Astrocyte of the spinal cord (primary cell): ENCODE measurements at regions not wholly inside any gene's neighbourhood (a gene's known extent, or its start where the extent isn't known, plus 50 kb on each side); places are given as distances from the start of the nearest gene placed in this dataset.
A peak's percentile ranks its signal among the peaks of the same experiment; 100 is the strongest.

Experiments
- DNase-seq: peaks from one replicate; pipeline ENCODE4 v3.0.0; 2011; ENCODE audit warnings: low read depth, low spot score
- H3K4me3 ChIP-seq: 2 replicates; pipeline ENCODE4 v1.5.1; 2011; ENCODE audit warnings: low read depth, mild to moderate bottlenecking, low read length, moderate library complexity
- CTCF ChIP-seq: IDR thresholded peaks from 2 replicates; pipeline ENCODE4 v1.5.1; 2012; ENCODE audit warnings: low read depth, mild to moderate bottlenecking, low read length, inconsistent platforms
- in situ Hi-C: cut with HindIII; loops from 2 replicates; pipeline ENCODE4 v1.10.0; 2017; ENCODE audit warnings: low sequenced_read_pairs

- TF ChIP-seq CTCF = no peak
- H3K4me3 ChIP-seq = no peak overlapping the region
- in situ Hi-C loops = no loop called here
- DNase-seq = no peak
These were observed 125.8 kb upstream of the VCX3A start for GRCh38 chrX:6660567-6661264.

GRCh38 chrX:6645216-6645615, 110.3 kb upstream of the VCX3A start:
- H3K4me3 ChIP-seq = no peak overlapping the region
- in situ Hi-C loops = no loop called here
- no peak for TF ChIP-seq CTCF
- DNase-seq = no peak

- in situ Hi-C loops = no loop called here
- H3K4me3 ChIP-seq = no peak overlapping the region
- DNase-seq = no peak
- TF ChIP-seq CTCF = peak; percentile 18
These were observed 109.5 kb upstream of the VCX3A start for GRCh38 chrX:6644411-6644810.

GRCh38 chrX:6640727-6641126, 105.8 kb upstream of the VCX3A start:
- no peak overlapping the region for H3K4me3 ChIP-seq
- TF ChIP-seq CTCF = no peak
- in situ Hi-C loops = no loop called here
- DNase-seq = no peak

GRCh38 chrX:6614506-6614905, 79.6 kb upstream of the VCX3A start:
- DNase-seq = no peak
- TF ChIP-seq CTCF = no peak
- no peak overlapping the region for H3K4me3 ChIP-seq
- in situ Hi-C loops = no loop called here

GRCh38 chrX:6599230-6599860, 64.4 kb upstream of the VCX3A start:
- no peak overlapping the region for H3K4me3 ChIP-seq
- in situ Hi-C loops = no loop called here
- DNase-seq = no peak
- no peak for TF ChIP-seq CTCF
